ENCODE measurements at regions not wholly inside any gene's neighbourhood (a gene's known extent, or its start where the extent isn't known, plus 50 kb on each side); places are given as distances from the start of the nearest gene placed in this dataset.

GRCh38 chr1:14347186-14347585 is 251.3 kb upstream of the KAZN start (continued):
- no peak for TF ChIP-seq BCLAF1 (IDR thresholded peaks at IDR 0.05)
- TF ChIP-seq FOSL2 (CRISPR knock-in tag; IDR thresholded peaks at IDR 0.05): no peak
- no peak for TF ChIP-seq ATF7 (IDR thresholded peaks at IDR 0.05)
- TF ChIP-seq ATF7 (CRISPR knock-in tag; IDR thresholded peaks at IDR 0.05): no peak
- no peak for TF ChIP-seq FOXO4 (CRISPR knock-in tag; conservative IDR thresholded peaks at IDR 0.05)
- TF ChIP-seq SALL2 (CRISPR knock-in tag; IDR thresholded peaks at IDR 0.05): no peak
- TF ChIP-seq JDP2 (CRISPR knock-in tag; IDR thresholded peaks at IDR 0.05; ENCODE audit: borderline replicate concordance): no peak
- TF ChIP-seq ZGPAT (CRISPR knock-in tag; IDR thresholded peaks at IDR 0.05): no peak

GRCh38 chr1:14347776-14348175 is 250.7 kb upstream of the KAZN start:
- FAIRE-seq (no peak), DNase-seq (ENCODE audit: low spot score) (no peak), ATAC-seq (no peak)
- Histone ChIP-seq H3K4me3 (replicated peaks in 1 of 3; ENCODE audit: insufficient read depth in 1 of 3, low read depth in 2 of 3, low read length in 3 of 3) (no peak overlapping the region), H3K4me1 (ENCODE audit: insufficient read depth, low read length) (no peaks in the 10 kb centered on the region), H3K27ac (ENCODE audit: extremely low read length, insufficient read depth, low read length) (no peak overlapping the region), H2AFZ (ENCODE audit: low read length) (no peak overlapping the region), H3K9me3 (ENCODE audit: low read length) (no peaks in the 10 kb centered on the region), H3K4me2 (ENCODE audit: low read depth, low read length) (no peak overlapping the region), H4K20me1 (ENCODE audit: insufficient read depth, low read length) (no peaks in the 10 kb centered on the region), H3K79me2 (ENCODE audit: insufficient read depth, low read length) (no peaks in the 10 kb centered on the region), H3K9ac (ENCODE audit: insufficient read depth, low read depth, low read length) (no peak overlapping the region), H3K27me3 (ENCODE audit: control insufficient read depth in 1 of 2, insufficient read depth in 2 of 2, low read length in 2 of 2) (peaks cover 0 to 3% of the 10 kb centered on the region in 2 experiments; a peak in 2 of 5 replicates), H3K36me3 (replicated peaks in 1 of 2; ENCODE audit: control insufficient read depth in 1 of 2, insufficient read depth in 2 of 2, low read length in 2 of 2) (no peaks in the 10 kb centered on the region)
- intact Hi-C loops (cut with micrococcal nuclease; ENCODE audit: unreplicated experiment): no loop called here
- no TSS peak for BruUV-seq (replicated peaks)
- POLR2A ChIA-PET: no interaction called here
- CTCF ChIA-PET (ENCODE audit: low intra/inter-chr PET ratio, low total read pairs): no interaction called here
- WGBS (ENCODE audit: low lambda C conversion rate): 0% methylated on average over 3 of the region's 3 CpGs
- in situ Hi-C loops (cut with HindIII; ENCODE audit: extremely low pct_ligation_motif_present, low pct_unique_long_range_greater_than_20kb): no loop called here
- TF ChIP-seq MEIS2 (CRISPR knock-in tag; IDR thresholded peaks at IDR 0.05) (no peak), REXO4 (CRISPR knock-in tag; IDR thresholded peaks at IDR 0.05; ENCODE audit: borderline replicate concordance) (no peak), ZNF414 (CRISPR knock-in tag; IDR thresholded peaks at IDR 0.05) (no peak), ZNF432 (CRISPR knock-in tag; IDR thresholded peaks at IDR 0.05; ENCODE audit: borderline replicate concordance) (no peak), RORA (CRISPR knock-in tag; IDR thresholded peaks at IDR 0.05) (no peak), REL (CRISPR knock-in tag; conservative IDR thresholded peaks at IDR 0.05) (no peak), CSRNP2 (CRISPR knock-in tag; conservative IDR thresholded peaks at IDR 0.05; ENCODE audit: low read depth) (no peak), ARID2 (CRISPR knock-in tag; IDR thresholded peaks at IDR 0.05; ENCODE audit: borderline replicate concordance) (no peak), RFXAP (CRISPR knock-in tag; IDR thresholded peaks at IDR 0.05; ENCODE audit: borderline replicate concordance) (no peak)
